Mesodermal cell (in vitro differentiated cells): ENCODE measurements at regions not wholly inside any gene's neighbourhood (a gene's known extent, or its start where the extent isn't known, plus 50 kb on each side); places are given as distances from the start of the nearest gene placed in this dataset.

Source experiments
- H3K27ac ChIP-seq: 2 replicates; pipeline ENCODE4 v1.7.0; 2013; ENCODE audit warnings: mild to moderate bottlenecking, low read depth, low read length, moderate library complexity; ENCODE audit not compliant: severe bottlenecking
- H3K36me3 ChIP-seq: 2 replicates; pipeline ENCODE4 v1.7.1; 2013; ENCODE audit warnings: mild to moderate bottlenecking, low read length, moderate library complexity; ENCODE audit not compliant: control insufficient read depth, insufficient read depth
- H3K4me1 ChIP-seq: one replicate; pipeline ENCODE4 v1.7.1; 2013; ENCODE audit warnings: mild to moderate bottlenecking, low read length; ENCODE audit not compliant: insufficient read depth, control insufficient read depth, poor library complexity, severe bottlenecking
- H3K4me3 ChIP-seq: 2 replicates; pipeline ENCODE4 v1.7.0; 2013; ENCODE audit warnings: low read length, control low read depth, mild to moderate bottlenecking; ENCODE audit not compliant: insufficient read depth, poor library complexity, severe bottlenecking; ENCODE audit errors: extremely low read depth
- H3K9me3 ChIP-seq: 2 replicates; pipeline ENCODE4 v1.7.1; 2013; ENCODE audit warnings: mild to moderate bottlenecking, low read length, moderate library complexity; ENCODE audit not compliant: control insufficient read depth
- WGBS, 2 experiments: methylation state at CpG; one replicate each; pipeline ENCODE4 v1.1.5; 2013; ENCODE audit warnings: missing lambda C conversion rate in 2 of 2; ENCODE audit not compliant: insufficient coverage in 2 of 2; 5-methylcytosine and 5-hydroxymethylcytosine counted together

GRCh38 chr2:12256206-12256605 lies 460.5 kb upstream of the TRIB2 start:
- no peak overlapping the region for H3K27ac ChIP-seq
- H3K4me1 ChIP-seq, result no peaks in the 10 kb centered on the region
- H3K4me3 ChIP-seq, result no peak overlapping the region
- H3K36me3 ChIP-seq, result no peaks in the 10 kb centered on the region
- no CpG with 5 or more reads among the region's 2 CpGs for WGBS, 2 experiments
- H3K9me3 ChIP-seq, result no peaks in the 10 kb centered on the region

- WGBS, 2 experiments, result 92 to 100% methylated on average over 1 to 2 of the region's 3 CpGs
- Histone ChIP-seq H3K27ac (no peak overlapping the region), H3K9me3 (no peaks in the 10 kb centered on the region), H3K36me3 (no peaks in the 10 kb centered on the region), H3K4me3 (no peak overlapping the region), H3K4me1 (no peaks in the 10 kb centered on the region)
Measured at GRCh38 chr2:12257476-12257875, 459.3 kb upstream of the TRIB2 start.

GRCh38 chr2:12259493-12259892 lies 457.2 kb upstream of the TRIB2 start:
- no peak overlapping the region for H3K27ac ChIP-seq
- no peaks in the 10 kb centered on the region for H3K36me3 ChIP-seq
- H3K4me1 ChIP-seq, result no peaks in the 10 kb centered on the region
- H3K4me3 ChIP-seq, result no peak overlapping the region
- H3K9me3 ChIP-seq, result no peaks in the 10 kb centered on the region
- 83 to 95% methylated on average over 1 to 2 of the region's 3 CpGs for WGBS, 2 experiments

GRCh38 chr2:12261986-12262680 lies 454.6 kb upstream of the TRIB2 start:
- H3K27ac ChIP-seq, result no peak overlapping the region
- H3K36me3 ChIP-seq, result no peaks in the 10 kb centered on the region
- no peaks in the 10 kb centered on the region for H3K4me1 ChIP-seq
- no peaks in the 10 kb centered on the region for H3K9me3 ChIP-seq
- no peak overlapping the region for H3K4me3 ChIP-seq
- WGBS, 2 experiments, result 40% methylated on average over 1 of the region's 3 CpGs; no CpG with 5 or more reads in 1 of the 2 experiments

- Histone ChIP-seq H3K27ac (no peak overlapping the region), H3K9me3 (no peaks in the 10 kb centered on the region), H3K4me3 (no peak overlapping the region), H3K36me3 (no peaks in the 10 kb centered on the region), H3K4me1 (no peaks in the 10 kb centered on the region)
- WGBS, 2 experiments, result 50 to 73% methylated on average over 2 of the region's 2 CpGs
Measured at GRCh38 chr2:12262681-12263436, 453.9 kb upstream of the TRIB2 start.

- Histone ChIP-seq H3K9me3 (no peaks in the 10 kb centered on the region), H3K4me1 (no peaks in the 10 kb centered on the region), H3K36me3 (no peaks in the 10 kb centered on the region), H3K4me3 (no peak overlapping the region), H3K27ac (no peak overlapping the region)
Measured at GRCh38 chr2:12263730-12264129, 453.0 kb upstream of the TRIB2 start.

- WGBS, 2 experiments, result 100% methylated on average over 1 of the region's 1 CpG
- H3K27ac ChIP-seq, result no peak overlapping the region
- no peaks in the 10 kb centered on the region for H3K4me1 ChIP-seq
- H3K4me3 ChIP-seq, result no peak overlapping the region
- H3K36me3 ChIP-seq, result no peaks in the 10 kb centered on the region
- no peaks in the 10 kb centered on the region for H3K9me3 ChIP-seq
Measured at GRCh38 chr2:12264146-12264545, 452.6 kb upstream of the TRIB2 start.

- no peaks in the 10 kb centered on the region for H3K4me1 ChIP-seq
- no peaks in the 10 kb centered on the region for H3K36me3 ChIP-seq
- H3K9me3 ChIP-seq, result no peaks in the 10 kb centered on the region
- WGBS, 2 experiments, result no CpG with 5 or more reads among the region's 1 CpG
- H3K27ac ChIP-seq, result no peak overlapping the region
- H3K4me3 ChIP-seq, result no peak overlapping the region
Measured at GRCh38 chr2:12265646-12266045, 451.1 kb upstream of the TRIB2 start.

GRCh38 chr2:12267042-12267441 lies 449.7 kb upstream of the TRIB2 start:
- H3K27ac ChIP-seq, result no peak overlapping the region
- H3K9me3 ChIP-seq, result no peaks in the 10 kb centered on the region
- WGBS, 2 experiments, result no CpG with 5 or more reads among the region's 3 CpGs
- no peaks in the 10 kb centered on the region for H3K36me3 ChIP-seq
- no peaks in the 10 kb centered on the region for H3K4me1 ChIP-seq
- H3K4me3 ChIP-seq, result no peak overlapping the region

- 83 to 86% methylated on average over 4 of the region's 7 CpGs for WGBS, 2 experiments
- H3K4me3 ChIP-seq, result no peak overlapping the region
- H3K4me1 ChIP-seq, result no peaks in the 10 kb centered on the region
- no peaks in the 10 kb centered on the region for H3K9me3 ChIP-seq
- no peaks in the 10 kb centered on the region for H3K36me3 ChIP-seq
- H3K27ac ChIP-seq, result no peak overlapping the region
Measured at GRCh38 chr2:12269041-12269972, 447.4 kb upstream of the TRIB2 start.
